Panc1 (cell line): ENCODE measurements at regions not wholly inside any gene's neighbourhood (a gene's known extent, or its start where the extent isn't known, plus 50 kb on each side); places are given as distances from the start of the nearest gene placed in this dataset.

Experiments used
- ATAC-seq: fragments of 200-7000 bp; cut with Tn5 transposase; 2 replicates; pipeline ENCODE4 v1.9.1; 2020; ENCODE audit warnings: mild to moderate bottlenecking, moderate library complexity
- BruUV-seq: library from RNA; stranded (reverse); fragments of 400-500 nt; replicated peaks from 2 replicates; lab custom pipeline; 2021; lab: Mats Ljungman, UMichigan
- CTCF ChIA-PET: fragments of 300-600 bp; sonication (Branson Sonifier 250); formaldehyde crosslinking; loops from one replicate; lab custom pipeline; 2022; ENCODE audit warnings: antibody characterized with exemption; lab: Charles Lee
- POLR2A ChIA-PET: fragments of 300-600 bp; sonication (Branson Sonifier 250); formaldehyde crosslinking; loops from one replicate; lab custom pipeline; 2022; ENCODE audit warnings: antibody characterized with exemption; lab: Charles Lee
- DNase-seq: peaks from one replicate; pipeline ENCODE4 v3.0.0-alpha.2; 2010; ENCODE audit warnings: low read depth, low spot score
- H3K27ac ChIP-seq: 2 replicates; pipeline ENCODE4 v1.5.1; 2011; ENCODE audit warnings: mild to moderate bottlenecking, low read length, inconsistent platforms
- H3K27me3 ChIP-seq: fragments of 200-500 bp; sonication (Bioruptor generic); 2 replicates; pipeline ENCODE4 v1.6.0; 2014; ENCODE audit warnings: low read length, inconsistent platforms; ENCODE audit not compliant: control insufficient read depth, insufficient read depth
- H3K36me3 ChIP-seq: fragments of 200-500 bp; sonication (Bioruptor generic); 2 replicates; pipeline ENCODE4 v1.5.1; 2014; ENCODE audit warnings: inconsistent platforms, mild to moderate bottlenecking, low read length, moderate library complexity; ENCODE audit not compliant: control insufficient read depth, insufficient read depth
- H3K4me1 ChIP-seq: 2 replicates; pipeline ENCODE4 v1.5.1; 2011; ENCODE audit warnings: inconsistent platforms, mild to moderate bottlenecking, low read length, moderate library complexity; ENCODE audit not compliant: control insufficient read depth, insufficient read depth
- H3K4me3 ChIP-seq, 2 experiments: 2 replicates each; pipeline ENCODE4 v1.5.1; 2011 to 2012; ENCODE audit warnings: low read depth in 2 of 2, low read length in 2 of 2, mild to moderate bottlenecking in 2 of 2, inconsistent platforms in 1 of 2, moderate library complexity in 1 of 2
- H3K9me3 ChIP-seq: fragments of 200-500 bp; sonication (Bioruptor generic); 2 replicates; pipeline ENCODE4 v1.5.1; 2014; ENCODE audit warnings: low read depth, mild to moderate bottlenecking, inconsistent platforms, low read length, moderate library complexity; ENCODE audit not compliant: control insufficient read depth, insufficient read depth
- POLR2AphosphoS5 ChIP-seq: IDR thresholded peaks from 2 replicates; pipeline ENCODE4 v1.6.1; 2012; ENCODE audit warnings: mild to moderate bottlenecking, low read depth, low read length, moderate library complexity
- SIN3A ChIP-seq: IDR thresholded peaks from 2 replicates; pipeline ENCODE4 v1.6.1; 2012; ENCODE audit warnings: low read depth, mild to moderate bottlenecking, low read length, moderate library complexity, borderline replicate concordance; ENCODE audit not compliant: insufficient read depth
- TCF7L2 ChIP-seq: IDR thresholded peaks from 2 replicates; pipeline ENCODE4 v1.6.1; 2011; ENCODE audit warnings: mild to moderate bottlenecking, low read depth, low read length, inconsistent platforms
- in situ Hi-C: cut with HindIII; loops from 2 replicates; pipeline ENCODE4 v1.10.0; 2016; ENCODE audit warnings: low sequenced_read_pairs, low pct_unique_long_range_greater_than_20kb
- intact Hi-C: fragments of 100-400 bp; cut with micrococcal nuclease; formaldehyde crosslinking; loops from one replicate; pipeline ENCODE4 v1.10.0; 2022; ENCODE audit not compliant: unreplicated experiment
- TF ChIP-seq, protein P1 (sequence below): fragments of 450-650 bp; IDR thresholded peaks from 2 replicates; pipeline ENCODE4 v1.5.1; 2017; ENCODE audit warnings: mild to moderate bottlenecking
- TF ChIP-seq, protein P2 (sequence below), 2 experiments: IDR thresholded peaks; 2 replicates each; pipeline ENCODE4 v1.6.1; 2011 to 2012; ENCODE audit warnings: low read depth in 2 of 2, control low read depth in 1 of 2, low read length in 1 of 2, mild to moderate bottlenecking in 1 of 2, moderate library complexity in 1 of 2; ENCODE audit not compliant: insufficient read depth in 1 of 2

DNA sequence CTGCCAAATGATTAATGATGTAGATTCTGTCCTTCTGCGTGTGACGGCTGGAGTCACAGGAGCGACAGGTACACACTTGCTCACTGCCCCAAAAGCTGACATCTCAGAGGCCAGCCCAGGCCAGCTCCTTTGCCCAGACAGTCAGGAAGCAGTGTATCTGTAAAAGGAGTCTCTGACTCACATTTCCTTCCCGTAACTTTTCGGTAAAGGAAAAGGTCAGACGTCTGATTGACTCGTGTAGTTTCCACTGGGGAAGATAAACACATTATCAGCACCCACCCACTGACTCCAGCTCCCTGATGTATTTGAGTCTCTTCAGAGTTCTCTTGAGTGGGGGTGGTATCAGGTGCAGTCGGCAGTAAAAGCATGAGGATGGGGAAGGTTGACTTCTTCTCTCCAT lies 64.4 kb upstream of the WWC1 start:
- intact Hi-C loops (no loop called here), in situ Hi-C loops (no loop called here)
- Histone ChIP-seq H3K36me3 (no peaks in the 10 kb centered on the region), H3K4me1 (no peaks in the 10 kb centered on the region), H3K27ac (no peak overlapping the region), H3K9me3 (no peaks in the 10 kb centered on the region), H3K27me3 (peaks cover 8% of the 10 kb centered on the region), H3K4me3 (no peak overlapping the region)
- no TSS peak for BruUV-seq
- CTCF ChIA-PET, result no interaction called here
- no peak for ATAC-seq
- TF ChIP-seq, protein P1, sequence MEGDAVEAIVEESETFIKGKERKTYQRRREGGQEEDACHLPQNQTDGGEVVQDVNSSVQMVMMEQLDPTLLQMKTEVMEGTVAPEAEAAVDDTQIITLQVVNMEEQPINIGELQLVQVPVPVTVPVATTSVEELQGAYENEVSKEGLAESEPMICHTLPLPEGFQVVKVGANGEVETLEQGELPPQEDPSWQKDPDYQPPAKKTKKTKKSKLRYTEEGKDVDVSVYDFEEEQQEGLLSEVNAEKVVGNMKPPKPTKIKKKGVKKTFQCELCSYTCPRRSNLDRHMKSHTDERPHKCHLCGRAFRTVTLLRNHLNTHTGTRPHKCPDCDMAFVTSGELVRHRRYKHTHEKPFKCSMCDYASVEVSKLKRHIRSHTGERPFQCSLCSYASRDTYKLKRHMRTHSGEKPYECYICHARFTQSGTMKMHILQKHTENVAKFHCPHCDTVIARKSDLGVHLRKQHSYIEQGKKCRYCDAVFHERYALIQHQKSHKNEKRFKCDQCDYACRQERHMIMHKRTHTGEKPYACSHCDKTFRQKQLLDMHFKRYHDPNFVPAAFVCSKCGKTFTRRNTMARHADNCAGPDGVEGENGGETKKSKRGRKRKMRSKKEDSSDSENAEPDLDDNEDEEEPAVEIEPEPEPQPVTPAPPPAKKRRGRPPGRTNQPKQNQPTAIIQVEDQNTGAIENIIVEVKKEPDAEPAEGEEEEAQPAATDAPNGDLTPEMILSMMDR, result no peak
- TF ChIP-seq SIN3A (no peak), TCF7L2 (no peak), POLR2AphosphoS5 (no peak)
- TF ChIP-seq, protein P2, sequence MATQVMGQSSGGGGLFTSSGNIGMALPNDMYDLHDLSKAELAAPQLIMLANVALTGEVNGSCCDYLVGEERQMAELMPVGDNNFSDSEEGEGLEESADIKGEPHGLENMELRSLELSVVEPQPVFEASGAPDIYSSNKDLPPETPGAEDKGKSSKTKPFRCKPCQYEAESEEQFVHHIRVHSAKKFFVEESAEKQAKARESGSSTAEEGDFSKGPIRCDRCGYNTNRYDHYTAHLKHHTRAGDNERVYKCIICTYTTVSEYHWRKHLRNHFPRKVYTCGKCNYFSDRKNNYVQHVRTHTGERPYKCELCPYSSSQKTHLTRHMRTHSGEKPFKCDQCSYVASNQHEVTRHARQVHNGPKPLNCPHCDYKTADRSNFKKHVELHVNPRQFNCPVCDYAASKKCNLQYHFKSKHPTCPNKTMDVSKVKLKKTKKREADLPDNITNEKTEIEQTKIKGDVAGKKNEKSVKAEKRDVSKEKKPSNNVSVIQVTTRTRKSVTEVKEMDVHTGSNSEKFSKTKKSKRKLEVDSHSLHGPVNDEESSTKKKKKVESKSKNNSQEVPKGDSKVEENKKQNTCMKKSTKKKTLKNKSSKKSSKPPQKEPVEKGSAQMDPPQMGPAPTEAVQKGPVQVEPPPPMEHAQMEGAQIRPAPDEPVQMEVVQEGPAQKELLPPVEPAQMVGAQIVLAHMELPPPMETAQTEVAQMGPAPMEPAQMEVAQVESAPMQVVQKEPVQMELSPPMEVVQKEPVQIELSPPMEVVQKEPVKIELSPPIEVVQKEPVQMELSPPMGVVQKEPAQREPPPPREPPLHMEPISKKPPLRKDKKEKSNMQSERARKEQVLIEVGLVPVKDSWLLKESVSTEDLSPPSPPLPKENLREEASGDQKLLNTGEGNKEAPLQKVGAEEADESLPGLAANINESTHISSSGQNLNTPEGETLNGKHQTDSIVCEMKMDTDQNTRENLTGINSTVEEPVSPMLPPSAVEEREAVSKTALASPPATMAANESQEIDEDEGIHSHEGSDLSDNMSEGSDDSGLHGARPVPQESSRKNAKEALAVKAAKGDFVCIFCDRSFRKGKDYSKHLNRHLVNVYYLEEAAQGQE (IDR thresholded peaks at IDR 0.05; ENCODE audit: insufficient read depth in 1 of 2, low read depth in 2 of 2, low read length in 1 of 2), result no peak
- DNase-seq, result no peak
- POLR2A ChIA-PET, result no interaction called here

DNA sequence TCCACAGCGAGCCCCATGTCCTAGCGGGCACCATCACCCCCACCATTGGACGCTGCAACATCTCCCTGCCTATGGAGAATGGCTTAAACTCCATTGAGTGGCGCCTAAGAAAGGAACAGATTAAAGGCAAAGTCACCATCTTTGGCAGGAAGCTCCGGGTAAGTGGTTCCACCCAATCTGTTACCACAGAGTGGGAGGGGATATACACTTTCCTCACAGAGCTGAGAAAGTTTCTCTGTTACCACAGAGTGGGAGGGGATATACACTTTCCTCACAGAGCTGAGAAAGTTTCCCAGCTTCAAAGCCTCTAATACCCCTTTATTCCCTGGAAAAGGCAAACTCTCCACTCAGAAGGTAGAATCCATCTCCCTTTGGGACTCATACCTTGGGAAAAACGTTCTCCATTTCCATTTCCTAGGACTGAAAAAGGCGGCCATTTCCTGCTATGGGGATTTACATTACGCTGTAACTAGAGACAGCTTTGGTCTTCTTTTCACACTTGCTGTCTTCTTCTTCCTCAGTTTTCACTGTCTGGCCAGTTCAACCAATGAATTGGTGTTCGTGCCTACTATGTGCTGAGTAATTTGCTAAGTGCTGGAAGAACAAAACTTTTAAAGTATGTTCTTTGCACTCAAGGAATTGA lies 63.4 kb upstream of the WWC1 start:
- no peaks in the 10 kb centered on the region for H3K9me3 ChIP-seq
- intact Hi-C loops (no loop called here), in situ Hi-C loops (no loop called here)
- DNase-seq, result no peak
- H3K36me3 ChIP-seq, result no peaks in the 10 kb centered on the region
- ATAC-seq, result no peak
- ChIA-PET CTCF (no interaction called here), POLR2A (no interaction called here)
- no peak overlapping the region for H3K4me3 ChIP-seq
- TF ChIP-seq, protein P1, result no peak
- TF ChIP-seq TCF7L2, result no peak
- TF ChIP-seq, protein P2 (IDR thresholded peaks at IDR 0.05; ENCODE audit: insufficient read depth in 1 of 2, low read depth in 2 of 2, low read length in 1 of 2), result no peak
- no peak for TF ChIP-seq SIN3A
- no peak for TF ChIP-seq POLR2AphosphoS5
- no TSS peak for BruUV-seq
- no peaks in the 10 kb centered on the region for H3K4me1 ChIP-seq
- H3K27me3 ChIP-seq, result peaks cover 5% of the 10 kb centered on the region
- H3K27ac ChIP-seq, result no peak overlapping the region
